CD4-positive, alpha-beta T cell treated with Interleukin-1 beta for 1 hour (primary cell): ENCODE measurements at regions not wholly inside any gene's neighbourhood (a gene's known extent, or its start where the extent isn't known, plus 50 kb on each side); places are given as distances from the start of the nearest gene placed in this dataset.

Source experiments
- DNase-seq, 2 donors: peaks; one replicate each; pipeline ENCODE4 v3.0.0-alpha.2; 2020 to 2022

DNA sequence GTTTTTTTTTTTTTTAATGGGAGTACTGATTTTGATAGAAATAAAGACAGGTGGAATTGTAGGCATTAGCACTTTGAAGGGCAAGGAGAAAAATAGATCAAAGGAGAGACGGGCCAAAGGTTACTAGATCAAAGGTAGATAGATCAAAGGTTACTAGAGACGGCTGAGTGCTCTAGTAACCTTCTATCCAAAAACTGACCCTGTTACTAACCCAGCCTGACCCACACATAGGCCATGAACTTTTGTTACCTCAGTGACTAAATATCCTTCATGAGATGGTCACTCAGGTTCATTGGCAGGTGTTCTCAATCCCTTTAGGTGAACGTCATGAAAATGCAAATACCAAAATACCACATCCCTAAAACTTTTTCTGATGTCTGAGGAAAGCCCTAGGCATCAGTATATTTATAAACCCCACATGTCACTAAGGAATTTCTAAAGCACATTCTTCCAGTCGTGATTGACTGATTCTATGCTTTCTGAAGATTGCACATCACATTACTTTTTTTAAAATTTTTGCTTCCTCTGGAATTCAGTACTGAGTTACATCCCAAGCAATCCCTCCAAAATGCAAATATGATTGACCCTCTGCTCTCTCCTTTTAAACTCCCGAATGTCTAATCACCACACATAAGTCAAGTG, 772.7 kb downstream of the BRINP1 start:
- no peak for DNase-seq

DNA sequence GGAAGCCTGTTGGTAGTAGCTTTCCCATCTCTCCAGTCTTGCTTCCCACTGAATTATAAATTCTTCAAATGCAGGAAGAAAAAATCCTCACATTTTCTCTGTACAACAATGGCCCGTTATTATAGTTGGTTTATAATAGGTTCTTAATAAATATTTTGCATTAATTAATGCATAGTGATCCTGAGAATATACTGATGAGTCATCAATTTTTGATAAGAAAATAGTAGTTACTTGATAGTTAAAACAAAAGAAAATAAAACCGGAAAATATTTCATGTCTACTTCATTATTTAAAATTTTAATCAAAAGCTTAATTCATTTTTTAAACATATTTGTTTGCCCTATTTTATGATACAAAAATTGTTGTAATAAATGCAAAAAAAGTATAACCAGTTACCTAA, 762.6 kb downstream of the BRINP1 start:
- no peak for DNase-seq

DNA sequence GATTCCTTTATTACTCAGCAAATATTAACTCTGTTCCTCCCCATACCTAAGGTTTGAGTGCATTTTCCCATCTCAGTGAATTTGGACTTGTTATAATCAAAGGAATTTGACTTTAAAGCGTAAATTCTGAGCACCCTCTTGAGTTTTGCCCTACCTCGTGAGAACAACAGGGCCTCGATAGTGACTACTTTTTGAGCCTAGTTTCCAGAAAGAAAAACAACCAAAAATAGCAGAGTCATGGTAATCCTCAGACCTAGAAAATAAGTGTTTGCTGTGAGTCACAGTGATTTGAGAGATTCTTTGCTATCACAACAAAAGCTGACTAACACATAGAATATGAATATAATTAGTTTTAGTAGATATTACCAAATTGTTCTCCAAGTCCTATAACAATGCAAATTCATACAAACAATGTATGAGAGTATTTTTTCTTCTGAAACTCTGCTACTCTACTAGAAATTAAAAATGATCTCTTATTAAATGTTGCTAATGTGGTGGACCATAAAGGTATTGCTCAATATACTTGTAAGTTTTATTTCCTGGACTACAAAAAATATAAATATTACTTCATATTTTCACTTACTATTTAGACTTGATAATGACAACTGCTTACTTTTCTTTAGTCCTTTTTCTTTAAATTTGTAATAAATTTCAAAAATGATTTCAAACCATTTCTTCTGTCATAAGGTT, 759.7 kb downstream of the BRINP1 start:
- DNase-seq = no peak

DNA sequence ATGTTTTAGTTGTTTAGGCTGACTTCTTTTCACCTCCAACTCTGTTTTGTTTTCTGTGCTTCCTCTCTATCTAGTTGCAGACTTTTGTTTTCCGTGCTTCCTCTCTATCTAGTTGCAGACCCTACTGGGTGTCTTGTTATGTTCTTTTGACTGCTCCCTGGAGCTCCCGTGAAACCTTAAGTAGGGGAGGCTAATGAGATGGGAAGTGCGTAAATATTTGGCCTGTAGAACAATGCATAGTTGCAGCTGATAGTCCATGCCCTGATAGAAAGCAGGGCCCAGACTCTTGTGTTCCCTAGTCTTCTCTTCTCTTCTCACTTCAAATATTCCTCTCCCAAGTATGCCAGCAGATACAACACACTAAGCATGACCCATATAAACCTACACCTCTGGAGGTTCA, 757.0 kb downstream of the BRINP1 start:
- no peak for DNase-seq

DNA sequence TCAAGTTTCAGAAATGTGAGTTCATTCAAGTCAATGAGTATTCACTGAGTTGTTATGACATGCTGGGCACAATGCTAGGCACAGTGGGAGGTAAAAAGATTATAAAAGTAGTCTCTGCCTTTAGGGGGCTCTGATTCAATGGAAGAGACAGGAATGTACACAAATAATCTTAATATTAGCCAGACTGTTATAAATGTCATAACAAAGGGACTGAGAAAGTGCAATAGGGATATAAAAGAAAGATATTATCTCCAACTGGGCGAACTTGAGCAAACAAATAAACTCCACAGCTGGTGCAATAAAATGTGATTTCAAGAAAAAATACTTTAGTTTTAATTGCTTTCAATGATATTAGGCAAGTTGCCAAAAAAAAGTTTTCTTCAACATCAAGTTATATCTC, 755.2 kb downstream of the BRINP1 start:
- DNase-seq = no peak

DNA sequence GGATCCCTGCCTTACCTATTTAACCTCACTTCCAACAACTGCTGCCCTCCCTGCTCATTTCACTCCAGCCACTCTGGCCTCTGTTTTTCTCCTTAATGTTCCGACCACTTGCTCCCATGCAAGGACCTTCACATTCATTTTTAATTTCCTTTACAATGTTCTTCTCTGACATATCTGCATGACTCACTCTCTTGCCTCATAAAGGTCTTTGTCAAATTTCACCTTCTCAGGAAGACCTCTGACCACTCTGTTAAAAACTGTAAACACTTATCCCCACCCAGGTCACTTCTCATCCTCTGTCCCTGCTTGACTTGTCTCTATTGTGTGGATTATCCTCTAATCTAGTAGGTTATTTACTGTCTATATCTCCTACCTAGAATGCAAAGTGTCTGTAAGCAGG, 751.2 kb downstream of the BRINP1 start:
- DNase-seq = no peak

DNA sequence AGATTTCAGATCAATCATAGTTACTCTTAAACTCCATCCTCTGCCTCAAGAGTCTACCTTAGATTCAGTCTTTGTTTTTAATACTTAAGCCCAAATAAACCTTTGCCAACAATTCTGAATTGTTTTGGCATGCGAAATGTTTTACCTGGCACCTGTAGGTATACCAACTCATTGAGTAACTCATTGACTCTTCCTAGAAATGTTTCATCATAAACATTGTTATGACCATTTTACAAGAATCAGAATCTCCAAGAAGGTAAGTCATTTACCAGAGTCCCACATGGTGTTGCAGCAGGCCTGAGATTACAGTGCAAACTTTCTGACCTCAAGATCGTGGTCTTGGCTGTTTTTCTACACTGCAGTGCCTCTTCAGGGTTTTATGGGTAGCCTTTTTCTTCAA, 750.4 kb downstream of the BRINP1 start:
- DNase-seq = no peak

DNA sequence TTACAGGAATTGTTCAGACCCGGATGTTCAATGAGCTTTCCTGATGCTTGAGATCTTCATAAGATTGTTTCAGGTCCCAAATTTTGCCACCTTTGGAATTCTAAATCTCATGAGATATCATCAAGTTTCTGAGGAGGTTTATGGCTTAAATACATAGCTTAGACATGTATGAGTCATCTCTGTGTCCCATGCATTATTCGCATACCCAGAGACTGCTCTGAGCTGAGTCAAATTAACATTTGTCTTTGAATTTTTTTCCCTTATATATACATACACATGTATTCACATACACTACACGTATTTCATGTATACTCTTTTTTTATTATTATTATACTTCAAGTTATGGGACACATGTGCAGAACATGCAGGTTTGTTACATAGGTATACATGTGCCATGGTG, 744.6 kb downstream of the BRINP1 start:
- DNase-seq = no peak

DNA sequence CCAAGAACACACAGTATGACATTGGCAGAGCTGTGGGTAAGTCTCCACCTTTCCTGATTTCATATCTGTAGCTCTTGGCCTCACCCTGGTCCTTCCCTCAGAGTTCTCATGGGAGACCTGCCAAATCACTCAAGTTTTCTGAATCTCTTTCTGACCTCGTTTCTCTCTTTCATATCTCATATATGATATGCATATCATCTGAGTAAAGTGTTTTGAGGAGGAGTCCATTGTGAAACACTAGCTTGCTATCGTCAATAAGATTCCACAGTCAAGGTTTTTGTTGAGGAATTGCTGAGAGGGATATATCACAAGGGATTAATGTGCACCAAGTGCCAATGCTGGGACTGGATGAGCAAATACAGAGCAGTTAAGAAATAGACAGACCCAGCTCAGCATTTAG, 739.2 kb downstream of the BRINP1 start:
- no peak for DNase-seq

DNA sequence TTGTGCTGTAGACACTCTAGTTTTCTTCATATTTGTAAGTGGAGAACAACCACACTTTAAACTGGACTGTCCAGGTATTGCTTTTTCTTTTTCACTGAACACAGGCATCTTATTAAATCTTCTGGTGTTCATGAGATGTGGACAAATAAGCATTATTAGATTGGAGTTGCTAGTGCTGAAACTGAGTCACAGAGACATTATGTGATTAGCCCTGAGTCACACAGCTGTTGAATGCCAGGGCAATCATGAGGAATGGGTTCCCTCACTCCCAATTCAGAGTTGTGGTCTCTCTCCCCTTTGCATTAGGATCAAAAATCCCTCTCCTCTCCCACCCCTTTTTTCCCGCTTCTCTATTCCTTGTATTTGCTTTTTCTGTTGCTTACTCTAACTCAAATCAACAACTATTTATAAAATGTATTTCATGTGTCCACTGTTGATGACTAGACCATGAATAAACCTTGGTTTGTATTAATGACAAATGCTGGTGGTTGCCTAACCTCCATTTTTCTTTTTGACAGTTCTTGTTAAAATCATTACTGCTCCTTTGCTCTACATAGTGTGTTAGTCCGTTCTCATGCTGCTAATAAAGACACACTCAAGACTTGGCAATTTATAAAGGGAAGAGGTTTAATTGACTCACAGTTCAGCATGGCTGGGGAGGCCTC, 738.2 kb downstream of the BRINP1 start:
- DNase-seq = no peak

DNA sequence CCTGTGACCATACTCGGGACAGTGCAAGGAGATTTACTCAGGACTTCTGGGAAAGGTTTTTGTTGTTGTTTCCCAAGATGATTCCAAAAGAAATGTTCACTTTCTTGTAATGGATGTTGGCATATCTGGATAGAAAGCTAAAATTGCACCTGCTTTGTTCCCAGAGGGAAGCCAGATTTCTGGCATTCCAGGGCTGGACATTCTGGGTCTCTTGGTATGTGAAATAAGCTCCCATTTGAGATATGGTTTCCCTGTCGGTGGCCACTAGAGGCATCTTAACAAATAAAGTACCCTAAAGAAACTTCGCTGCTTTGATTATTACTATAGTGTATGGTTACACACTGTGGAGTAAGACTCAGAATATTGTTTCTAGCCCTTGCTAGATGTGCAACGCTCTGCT, 737.3 kb downstream of the BRINP1 start:
- no peak for DNase-seq

DNA sequence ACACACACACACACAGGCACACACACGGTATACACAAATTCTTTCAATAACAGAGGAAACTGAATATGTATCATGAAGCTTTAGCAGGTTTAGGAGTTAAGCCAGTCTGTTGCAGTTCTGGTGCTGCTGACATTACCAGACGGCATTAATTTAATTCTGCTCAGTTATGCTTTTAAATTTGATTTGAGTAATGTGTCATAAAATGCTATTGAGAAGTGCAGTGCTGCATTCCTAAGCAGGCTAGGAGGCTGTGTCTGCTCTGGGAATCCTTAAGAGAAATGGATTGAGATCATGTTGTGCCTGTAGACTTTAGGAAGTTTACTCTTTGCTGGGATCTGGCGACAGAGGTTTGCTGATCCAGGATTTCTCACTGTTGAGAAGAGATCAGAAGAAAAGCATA, 733.8 kb downstream of the BRINP1 start:
- no peak for DNase-seq

DNA sequence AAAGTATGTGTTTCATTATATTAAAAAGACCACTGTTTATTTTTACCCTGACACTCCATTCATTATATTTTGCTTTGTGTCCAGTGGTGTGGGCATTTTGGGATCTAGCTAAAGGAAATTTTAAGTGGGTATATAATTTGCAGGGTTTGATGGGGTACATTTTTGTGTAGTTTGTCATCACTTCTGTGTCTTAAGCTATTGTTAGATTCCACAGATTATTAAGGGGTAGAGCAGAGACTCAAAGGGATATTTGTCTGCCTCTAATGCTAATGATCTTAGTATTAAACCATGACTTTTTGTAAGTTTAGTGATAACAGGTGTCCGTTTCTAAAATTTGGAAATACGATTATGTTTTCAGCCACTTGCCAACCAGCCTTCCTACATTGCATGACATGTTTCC, 731.6 kb downstream of the BRINP1 start:
- no peak for DNase-seq

DNA sequence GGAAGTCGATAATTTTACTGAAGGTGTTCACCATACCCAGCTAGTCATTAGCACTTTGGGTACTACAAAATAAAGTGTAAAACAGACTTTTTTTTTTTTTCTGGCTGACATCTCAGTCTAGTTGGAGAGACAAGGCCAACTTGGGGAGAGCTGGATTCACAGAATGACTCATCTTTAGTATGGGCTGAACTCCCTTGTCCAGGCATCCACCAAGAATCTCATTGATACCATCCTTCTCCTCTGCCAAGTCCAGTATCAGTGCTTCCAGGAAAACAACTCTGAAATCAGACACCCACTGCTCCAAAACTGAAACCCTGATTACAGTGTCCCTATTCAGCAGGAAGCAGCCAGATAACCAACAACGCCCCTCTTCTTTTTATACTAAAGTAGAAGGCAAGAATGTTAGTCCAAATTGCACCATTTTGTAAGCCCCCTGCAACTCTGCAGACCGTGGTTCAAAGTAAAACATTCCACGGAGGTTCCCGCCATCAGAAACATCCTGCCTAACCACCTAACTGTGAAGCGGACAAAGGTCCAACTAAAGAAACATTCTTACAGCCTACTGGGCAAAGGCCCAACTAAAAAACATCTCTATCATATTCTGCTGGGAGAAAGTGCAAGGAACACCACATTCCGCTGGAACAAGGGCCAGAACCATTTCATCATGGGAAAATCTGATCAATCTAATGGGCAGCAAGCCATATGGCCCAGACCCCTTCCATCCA, 728.2 kb downstream of the BRINP1 start:
- DNase-seq = no peak

DNA sequence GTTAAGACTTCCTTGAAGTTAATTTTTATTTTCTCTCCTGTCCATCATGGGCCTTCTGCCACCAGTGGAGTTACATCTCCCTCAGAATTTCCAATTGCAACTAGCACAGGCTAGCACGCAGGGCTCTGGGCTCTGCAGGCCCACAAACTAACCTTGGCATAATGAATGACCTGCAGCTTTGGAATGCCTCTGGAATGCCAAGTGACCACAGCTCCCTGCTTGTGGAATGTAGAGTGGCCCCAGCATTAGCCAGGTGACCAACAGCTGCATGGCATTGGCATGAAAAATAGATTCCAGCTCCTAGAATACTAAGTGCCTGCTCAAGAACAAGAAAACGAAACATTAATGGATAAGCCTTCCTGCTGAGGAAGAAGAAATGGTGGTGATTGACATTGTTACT, 726.1 kb downstream of the BRINP1 start:
- no peak for DNase-seq

DNA sequence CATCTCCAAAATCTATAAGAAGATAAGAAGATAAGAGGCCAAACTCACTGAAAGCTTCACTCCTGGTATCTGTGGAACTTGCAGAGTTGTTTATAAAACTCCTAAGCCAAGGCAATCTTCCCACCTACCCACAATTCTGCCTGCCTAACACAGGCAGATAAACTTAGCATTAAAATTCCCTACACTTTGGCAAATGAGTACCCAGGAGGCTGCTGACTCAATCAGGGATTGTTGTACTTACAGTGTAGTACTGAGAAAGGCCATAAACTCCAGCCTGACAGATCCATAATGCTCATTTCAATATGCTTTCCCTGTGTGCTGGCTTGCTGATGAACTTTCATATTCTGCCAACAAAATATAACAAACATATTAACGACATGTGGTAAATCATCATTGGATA, 725.2 kb downstream of the BRINP1 start:
- DNase-seq = no peak

DNA sequence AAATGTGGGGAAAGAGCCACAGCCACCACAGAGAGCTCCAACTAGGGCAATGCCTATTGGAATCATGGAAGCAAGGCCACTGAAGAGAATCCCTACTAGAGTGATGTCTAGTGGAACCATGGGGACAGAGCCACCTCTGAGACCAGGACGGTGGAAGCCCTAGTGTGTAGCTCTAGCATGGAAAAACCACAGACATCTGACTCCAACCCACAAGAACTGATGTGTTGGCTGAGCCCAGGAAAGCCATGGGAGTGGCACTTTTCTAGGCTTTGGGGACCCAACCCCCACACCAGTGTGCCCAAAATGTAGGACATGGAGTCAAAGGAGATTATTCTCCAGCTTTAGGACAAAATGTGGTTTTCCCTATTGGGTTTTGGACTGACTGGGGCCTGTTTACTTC, 721.9 kb downstream of the BRINP1 start:
- DNase-seq = no peak

DNA sequence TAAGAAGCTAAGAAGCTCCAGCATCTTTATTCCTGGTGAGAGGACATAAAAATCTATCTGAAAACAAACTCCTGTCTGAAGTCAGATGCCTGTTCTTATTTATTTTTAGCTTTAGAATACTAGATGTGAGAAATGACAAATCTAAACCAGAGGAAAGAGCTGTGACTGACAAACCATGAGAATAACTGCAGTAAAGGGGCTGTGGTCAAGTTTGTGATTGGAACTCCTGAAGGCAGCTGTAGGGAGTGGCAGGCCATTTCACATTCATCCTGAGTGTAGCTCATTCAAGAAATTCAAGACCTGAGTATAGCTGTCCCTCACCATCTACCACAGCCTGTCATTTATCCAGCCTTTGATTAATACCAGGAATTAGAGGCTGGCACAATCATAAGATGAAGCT, 718.8 kb downstream of the BRINP1 start:
- no peak for DNase-seq

DNA sequence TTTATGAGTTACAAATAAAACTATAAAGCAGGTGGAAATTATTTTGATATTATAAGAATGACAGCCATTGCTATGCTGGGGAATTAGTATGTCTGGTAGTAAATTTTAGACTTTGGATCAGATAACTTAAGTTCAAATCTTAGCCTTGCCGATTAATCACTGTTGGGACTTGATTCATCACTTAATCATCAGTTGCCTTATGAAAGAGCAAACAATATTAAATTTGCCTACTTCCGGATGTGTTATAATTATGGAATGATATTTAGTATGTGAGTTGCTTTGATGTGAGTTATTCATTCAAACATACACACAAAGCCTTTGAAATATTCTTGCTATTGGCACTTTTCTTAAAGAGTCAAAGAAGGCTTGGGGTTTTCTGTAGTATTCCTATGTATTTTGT, 717.7 kb downstream of the BRINP1 start:
- no peak for DNase-seq

DNA sequence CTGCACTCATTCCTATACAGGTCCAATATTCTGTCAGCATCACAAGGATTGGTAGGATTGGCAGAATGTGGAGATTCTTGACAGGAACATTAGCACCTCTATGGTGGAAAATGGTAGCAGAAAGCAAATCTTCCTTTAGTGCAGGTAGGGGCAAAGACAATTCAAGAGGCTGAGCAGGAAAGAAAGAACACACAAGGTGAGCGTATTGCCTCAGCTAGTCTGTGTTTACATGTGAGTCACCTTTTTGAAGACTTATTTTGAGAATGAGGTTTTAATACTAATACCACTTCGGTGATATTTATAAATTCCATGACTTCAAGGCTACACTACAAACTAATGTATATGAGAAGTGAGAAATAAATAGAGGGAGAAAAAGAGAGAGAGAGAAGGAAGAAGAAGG, 717.0 kb downstream of the BRINP1 start:
- no peak for DNase-seq

DNA sequence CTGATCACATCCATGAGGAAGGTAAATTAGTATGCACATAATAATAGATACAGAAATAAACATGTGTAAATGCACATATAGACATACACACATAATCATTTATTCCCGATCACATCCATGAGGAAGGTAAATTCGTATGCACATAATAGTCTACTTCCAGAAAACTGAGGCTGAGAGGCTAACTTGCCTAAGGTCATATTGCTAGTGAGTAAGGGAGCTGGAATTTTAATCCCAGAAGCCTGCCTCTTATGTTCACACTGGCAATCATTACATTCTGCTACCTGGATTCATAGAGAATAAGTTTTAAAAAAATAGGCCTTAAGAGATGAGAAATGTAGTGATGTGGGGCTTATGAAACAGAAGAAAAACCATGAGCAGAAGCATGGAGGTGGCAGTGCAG, 716.3 kb downstream of the BRINP1 start:
- DNase-seq = no peak

DNA sequence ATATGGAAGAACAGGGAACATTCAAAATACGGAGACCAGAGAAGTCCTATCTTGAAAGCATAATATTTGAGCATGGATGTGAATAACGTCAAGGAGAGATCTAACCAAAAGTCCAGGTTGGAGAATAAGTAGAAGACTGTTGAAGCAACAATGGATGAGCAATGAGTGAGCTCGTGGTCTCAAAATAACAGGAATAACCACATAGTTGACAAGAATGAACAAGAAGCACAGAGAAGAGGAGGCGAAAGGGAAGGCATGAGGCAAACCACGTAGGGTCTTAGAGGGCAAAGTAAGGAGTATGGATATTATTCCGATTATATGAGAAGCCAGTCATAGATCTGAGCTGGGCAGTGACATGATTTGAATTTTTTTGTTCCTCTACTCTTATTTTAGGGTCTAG, 710.2 kb downstream of the BRINP1 start:
- no peak for DNase-seq

DNA sequence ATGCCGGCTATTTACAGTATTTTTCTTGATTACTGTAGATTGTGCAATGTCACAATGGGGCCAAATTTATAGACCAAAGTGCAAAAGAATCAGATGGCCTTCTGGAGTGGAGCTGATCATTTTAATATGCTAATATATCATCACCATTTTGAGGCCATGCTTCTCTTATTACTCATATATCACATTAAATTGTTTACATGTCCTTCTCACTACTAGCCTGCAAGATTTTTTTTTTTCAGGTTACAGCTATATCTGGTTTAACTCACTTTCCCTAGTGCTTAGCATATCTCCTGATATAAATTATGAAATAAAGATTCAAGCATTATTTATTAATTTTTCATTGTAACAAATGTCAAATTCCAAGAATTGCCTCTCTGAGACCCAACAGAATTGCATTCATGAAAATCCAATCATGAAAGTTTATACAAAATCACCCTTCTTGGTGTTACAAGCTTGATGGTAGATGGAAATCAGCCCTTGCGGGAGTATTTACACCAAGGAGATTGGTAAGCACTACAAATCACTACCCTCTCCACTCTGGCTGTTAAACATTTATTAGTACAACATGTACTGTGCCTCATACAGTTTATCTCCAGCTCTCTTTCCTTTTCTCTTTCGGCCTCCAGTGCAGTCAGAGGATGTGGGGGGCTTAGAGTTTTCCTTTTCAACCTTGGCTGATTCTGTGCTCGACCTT, 703.9 kb downstream of the BRINP1 start:
- no peak for DNase-seq
